HG03064 (cell line): ENCODE measurements at regions not wholly inside any gene's neighbourhood (a gene's known extent, or its start where the extent isn't known, plus 50 kb on each side); places are given as distances from the start of the nearest gene placed in this dataset.

Experiments used
- ATAC-seq: cut with Tn5 transposase; IDR thresholded peaks from one replicate; pipeline ENCODE4 v1.9.1; 2021; ENCODE audit warnings: low read depth; ENCODE audit not compliant: unreplicated experiment

GRCh38 chr4:187921946-187922623 lies 73.5 kb upstream of the ZFP42 start:
- ATAC-seq: no peak

DNA sequence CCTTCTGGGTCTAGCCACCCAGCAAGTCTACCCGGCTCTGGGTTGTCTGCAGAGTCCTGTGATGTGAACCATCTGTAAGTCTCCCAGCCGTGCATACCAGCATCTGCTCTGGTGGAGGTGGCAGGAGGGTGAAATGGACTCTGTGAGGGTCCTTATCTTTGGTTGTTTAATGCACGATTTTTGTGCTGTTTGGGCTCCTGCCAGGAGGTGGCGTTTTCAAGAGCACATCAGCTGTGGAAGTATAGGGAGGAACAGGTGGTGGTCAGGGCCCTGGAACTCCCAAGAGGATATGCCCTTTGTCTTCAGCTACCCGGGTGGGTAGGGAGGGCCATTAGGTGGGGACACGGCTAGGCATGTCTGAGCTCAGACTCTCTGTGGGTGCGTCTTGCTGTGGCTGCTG lies 66.5 kb upstream of the ZFP42 start:
- ATAC-seq: no peak

GRCh38 chr4:187934766-187935165 lies 60.8 kb upstream of the ZFP42 start:
- no peak for ATAC-seq

GRCh38 chr4:187937557-187937956 lies 58.0 kb upstream of the ZFP42 start:
- no peak for ATAC-seq

- ATAC-seq: no peak
These were observed 55.3 kb upstream of the ZFP42 start for GRCh38 chr4:187940299-187940698.

DNA sequence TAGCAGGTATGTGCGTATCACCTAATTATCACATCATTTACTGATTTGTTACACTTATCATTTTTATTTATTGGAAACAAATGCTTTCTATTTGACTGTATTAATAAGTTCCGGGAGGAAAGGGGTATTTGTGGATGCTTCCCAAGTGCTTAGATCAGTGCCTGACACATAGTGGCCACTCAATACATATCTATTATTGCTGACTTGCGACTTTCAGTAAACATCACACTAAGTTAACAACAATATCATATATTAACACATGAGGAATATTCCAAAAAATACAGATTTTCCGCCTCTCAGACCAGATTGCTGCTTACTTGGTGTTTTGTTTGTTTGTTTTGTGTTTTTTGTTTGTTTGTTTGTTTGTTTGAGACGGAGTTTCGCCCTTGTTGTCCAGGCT lies 52.6 kb upstream of the ZFP42 start:
- ATAC-seq: no peak

GRCh38 chr4:187944179-187944578 lies 51.4 kb upstream of the ZFP42 start:
- ATAC-seq: no peak
